GM12878 (cell line): ENCODE measurements at regions not wholly inside any gene's neighbourhood (a gene's known extent, or its start where the extent isn't known, plus 50 kb on each side); places are given as distances from the start of the nearest gene placed in this dataset.

Experiments used
- ATAC-seq: fragments of 200-7000 bp; cut with Tn5 transposase; 3 replicates; pipeline ENCODE4 v1.9.1; 2020; ENCODE audit warnings: mild to moderate bottlenecking, moderate library complexity
- BruUV-seq: library from RNA; stranded (reverse); fragments of 400-500 nt; replicated peaks from 2 replicates; lab custom pipeline; 2021; lab: Mats Ljungman, UMichigan
- CTCF ChIA-PET: fragments of 300-600 bp; sonication (Branson Sonifier 250); formaldehyde crosslinking; extraction: SDS; loops from one replicate; lab custom pipeline; 2021; ENCODE audit warnings: inconsistent platforms; lab: Yijun Ruan, JAX
- POLR2A ChIA-PET: fragments of 350-600 bp; formaldehyde crosslinking; extraction: SDS; loops from one replicate; lab custom pipeline; 2021; ENCODE audit warnings: inconsistent platforms; lab: Charles Lee
- RAD21 ChIA-PET: fragments of 300-600 bp; sonication (Branson Sonifier 250); formaldehyde crosslinking; loops from one replicate; lab custom pipeline; 2023; ENCODE audit warnings: antibody characterized with exemption; ENCODE audit not compliant: unreplicated experiment; lab: Charles Lee
- SMC1A ChIA-PET: fragments of 300-600 bp; sonication (Branson Sonifier 250); formaldehyde crosslinking; loops from one replicate; lab custom pipeline; 2023; ENCODE audit not compliant: unreplicated experiment, uncharacterized antibody; lab: Charles Lee
- DNase-seq: peaks from one replicate; pipeline ENCODE4 v3.0.0-alpha.2; 2011; ENCODE audit warnings: low read depth, low spot score
- FAIRE-seq: peaks from 3 replicates; lab custom pipeline; 2011; peaks lifted over from hg19 to GRCh38; lab: Jason Lieb, UNC
- H2AFZ ChIP-seq: 2 replicates; pipeline ENCODE4 v1.6.0; 2011; ENCODE audit warnings: low read depth, low read length, control low read depth; ENCODE audit not compliant: control insufficient read depth
- H3K27ac ChIP-seq: 2 replicates; pipeline ENCODE4 v1.5.1; 2011; ENCODE audit warnings: control low read depth; ENCODE audit not compliant: control insufficient read depth, insufficient read depth
- H3K27me3 ChIP-seq, 2 experiments: replicated peaks in 1 of 2; 2 replicates each; pipeline versions ENCODE4 v1.6.0 to v1.6.1; 2011; ENCODE audit warnings: low read length in 1 of 2; ENCODE audit not compliant: control insufficient read depth in 2 of 2, insufficient read depth in 2 of 2
- H3K36me3 ChIP-seq, 2 experiments: 2 replicates each; pipeline ENCODE4 v1.5.1; 2011; ENCODE audit warnings: low read length in 1 of 2; ENCODE audit not compliant: control insufficient read depth in 2 of 2, insufficient read depth in 2 of 2
- H3K4me1 ChIP-seq: 2 replicates; pipeline ENCODE4 v1.6.1; 2011; ENCODE audit warnings: mild to moderate bottlenecking, low read length, moderate library complexity, mixed read lengths; ENCODE audit not compliant: control insufficient read depth, insufficient read depth
- H3K4me2 ChIP-seq: 2 replicates; pipeline ENCODE4 v1.6.0; 2011; ENCODE audit warnings: control low read depth; ENCODE audit not compliant: control insufficient read depth, insufficient read depth
- H3K4me3 ChIP-seq: fragments of 200-600 bp; sonication (generic); 2 replicates; pipeline ENCODE4 v1.5.1; 2016
- H3K79me2 ChIP-seq: 2 replicates; pipeline ENCODE4 v1.6.0; 2011; ENCODE audit warnings: low read length; ENCODE audit not compliant: control insufficient read depth, insufficient read depth
- H3K9ac ChIP-seq: 2 replicates; pipeline ENCODE4 v1.8.0; 2011; ENCODE audit warnings: low read length, control low read depth, mixed read lengths; ENCODE audit not compliant: control insufficient read depth, insufficient read depth
- H3K9me3 ChIP-seq: replicated peaks from 3 replicates; pipeline ENCODE4 v1.5.1; 2011; ENCODE audit warnings: mild to moderate bottlenecking, low read length; ENCODE audit not compliant: control insufficient read depth, insufficient read depth
- H4K20me1 ChIP-seq: 2 replicates; pipeline ENCODE4 v1.6.0; 2011; ENCODE audit not compliant: control insufficient read depth, insufficient read depth
- CHD4 ChIP-seq: fragments of 200-600 bp; sonication (generic); IDR thresholded peaks from 2 replicates; pipeline ENCODE4 v1.6.1; 2016; ENCODE audit warnings: mild to moderate bottlenecking
- GATAD2B ChIP-seq: fragments of 450-650 bp; conservative IDR thresholded peaks from 2 replicates; pipeline ENCODE4 v1.6.1; 2017; ENCODE audit warnings: low read depth, mild to moderate bottlenecking, moderate library complexity
- KDM1A ChIP-seq: fragments of 200-600 bp; sonication (generic); IDR thresholded peaks from 2 replicates; pipeline ENCODE4 v1.6.1; 2016; ENCODE audit warnings: borderline replicate concordance
- MEF2B ChIP-seq: fragments of 450-650 bp; IDR thresholded peaks from 2 replicates; pipeline ENCODE4 v1.6.1; 2018; ENCODE audit warnings: mild to moderate bottlenecking, moderate library complexity; ENCODE audit not compliant: partially characterized antibody, poor library complexity, severe bottlenecking
- NFXL1 ChIP-seq: fragments of 450-650 bp; IDR thresholded peaks from 2 replicates; pipeline ENCODE4 v1.6.1; 2017; ENCODE audit warnings: antibody characterized with exemption, mild to moderate bottlenecking, borderline replicate concordance
- NR2C2 ChIP-seq: IDR thresholded peaks from 2 replicates; pipeline ENCODE4 v1.6.1; 2011; ENCODE audit warnings: borderline replicate concordance, low read depth; ENCODE audit not compliant: control insufficient read depth, insufficient read length
- PML ChIP-seq: IDR thresholded peaks from 2 replicates; pipeline ENCODE4 v1.6.1; 2012; ENCODE audit warnings: low read length, inconsistent platforms
- SIX5 ChIP-seq: IDR thresholded peaks from 2 replicates; pipeline ENCODE4 v1.6.1; 2011; ENCODE audit warnings: mild to moderate bottlenecking, low read depth, low read length, moderate library complexity; ENCODE audit not compliant: severe bottlenecking
- ZZZ3 ChIP-seq: IDR thresholded peaks from 2 replicates; pipeline ENCODE4 v1.6.1; 2011; ENCODE audit warnings: low read depth; ENCODE audit not compliant: control insufficient read depth, insufficient read length
- WGBS: methylation state at CpG from one replicate; pipeline ENCODE4 v1.1.6; 2016; ENCODE audit warnings: low lambda C conversion rate; ENCODE audit not compliant: insufficient replicate concordance, insufficient coverage; ENCODE audit errors: missing lambda C conversion rate; 5-methylcytosine and 5-hydroxymethylcytosine counted together
- in situ Hi-C: fragments of 300-500 bp; cut with MboI; formaldehyde crosslinking; loops from 9 replicates; pipeline ENCODE4 v1.14.3; 2018; ENCODE audit warnings: mixed read lengths
- intact Hi-C: fragments of 100-400 bp; cut with micrococcal nuclease; formaldehyde crosslinking; loops from one replicate; pipeline ENCODE4 v1.14.2; 2022; ENCODE audit not compliant: unreplicated experiment
- TF ChIP-seq, protein P1 (sequence below): IDR thresholded peaks from 2 replicates; pipeline ENCODE4 v1.6.1; 2012; ENCODE audit warnings: mild to moderate bottlenecking, low read depth, low read length
- TF ChIP-seq, protein P2 (sequence below): fragments of 450-650 bp; IDR thresholded peaks from 2 replicates; pipeline ENCODE4 v1.6.1; 2017; ENCODE audit warnings: antibody characterized with exemption, mild to moderate bottlenecking, moderate library complexity
- TF ChIP-seq, protein P3 (sequence below): IDR thresholded peaks from 2 replicates; pipeline ENCODE4 v1.6.1; 2012; ENCODE audit warnings: low read depth, low read length, improper control_type of control experiment
- TF ChIP-seq, protein P4 (sequence below): IDR thresholded peaks from 2 replicates; pipeline ENCODE4 v1.6.1; 2011; ENCODE audit warnings: borderline replicate concordance, low read depth, mild to moderate bottlenecking, moderate library complexity, mixed read lengths, low read length; ENCODE audit not compliant: insufficient read depth; ENCODE audit errors: extremely low read length

DNA sequence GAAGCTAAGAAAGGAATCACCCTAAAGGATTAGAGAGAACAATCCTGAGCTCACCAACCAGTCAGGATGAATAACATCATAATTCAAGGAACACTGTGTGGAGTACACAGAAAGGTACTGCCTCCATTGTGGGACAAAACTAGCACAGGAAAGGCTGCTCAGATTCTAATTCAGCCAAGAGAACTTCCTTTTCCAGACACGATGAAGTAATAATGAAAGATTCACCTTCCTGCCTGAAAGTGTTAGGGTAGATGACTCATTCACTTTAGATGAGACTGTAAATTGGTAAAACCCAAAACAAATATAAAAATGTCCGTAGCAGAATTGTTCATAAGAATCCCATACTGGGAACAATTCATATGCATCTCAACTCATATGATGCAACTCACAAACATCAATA, 167.2 kb downstream of the CDC14C start (continued):
- TF ChIP-seq, protein P1, sequence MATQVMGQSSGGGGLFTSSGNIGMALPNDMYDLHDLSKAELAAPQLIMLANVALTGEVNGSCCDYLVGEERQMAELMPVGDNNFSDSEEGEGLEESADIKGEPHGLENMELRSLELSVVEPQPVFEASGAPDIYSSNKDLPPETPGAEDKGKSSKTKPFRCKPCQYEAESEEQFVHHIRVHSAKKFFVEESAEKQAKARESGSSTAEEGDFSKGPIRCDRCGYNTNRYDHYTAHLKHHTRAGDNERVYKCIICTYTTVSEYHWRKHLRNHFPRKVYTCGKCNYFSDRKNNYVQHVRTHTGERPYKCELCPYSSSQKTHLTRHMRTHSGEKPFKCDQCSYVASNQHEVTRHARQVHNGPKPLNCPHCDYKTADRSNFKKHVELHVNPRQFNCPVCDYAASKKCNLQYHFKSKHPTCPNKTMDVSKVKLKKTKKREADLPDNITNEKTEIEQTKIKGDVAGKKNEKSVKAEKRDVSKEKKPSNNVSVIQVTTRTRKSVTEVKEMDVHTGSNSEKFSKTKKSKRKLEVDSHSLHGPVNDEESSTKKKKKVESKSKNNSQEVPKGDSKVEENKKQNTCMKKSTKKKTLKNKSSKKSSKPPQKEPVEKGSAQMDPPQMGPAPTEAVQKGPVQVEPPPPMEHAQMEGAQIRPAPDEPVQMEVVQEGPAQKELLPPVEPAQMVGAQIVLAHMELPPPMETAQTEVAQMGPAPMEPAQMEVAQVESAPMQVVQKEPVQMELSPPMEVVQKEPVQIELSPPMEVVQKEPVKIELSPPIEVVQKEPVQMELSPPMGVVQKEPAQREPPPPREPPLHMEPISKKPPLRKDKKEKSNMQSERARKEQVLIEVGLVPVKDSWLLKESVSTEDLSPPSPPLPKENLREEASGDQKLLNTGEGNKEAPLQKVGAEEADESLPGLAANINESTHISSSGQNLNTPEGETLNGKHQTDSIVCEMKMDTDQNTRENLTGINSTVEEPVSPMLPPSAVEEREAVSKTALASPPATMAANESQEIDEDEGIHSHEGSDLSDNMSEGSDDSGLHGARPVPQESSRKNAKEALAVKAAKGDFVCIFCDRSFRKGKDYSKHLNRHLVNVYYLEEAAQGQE: no peak
- TF ChIP-seq, all 136 proteins: peak for 0

DNA sequence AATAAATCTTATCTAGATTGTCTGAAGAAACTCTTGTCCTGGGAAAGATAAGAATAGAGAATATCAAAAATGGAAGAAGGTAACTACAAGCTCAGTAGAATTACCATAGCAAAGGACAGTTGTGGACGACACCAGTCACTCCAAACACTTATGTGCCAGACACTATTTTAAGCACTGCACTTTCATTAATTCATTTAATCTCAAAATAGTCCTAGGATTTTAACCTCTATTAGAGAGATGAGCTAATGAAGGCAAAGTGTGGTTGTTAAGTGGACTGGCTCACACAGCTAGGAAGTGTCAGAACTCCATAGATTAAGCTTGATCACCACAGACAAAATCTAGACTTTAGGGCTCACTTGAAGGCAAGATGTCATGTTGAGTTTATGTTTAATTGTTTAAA, 168.9 kb downstream of the CDC14C start:
- no peaks in the 10 kb centered on the region for H4K20me1 ChIP-seq
- no peak overlapping the region for H3K4me2 ChIP-seq
- no peaks in the 10 kb centered on the region for H3K36me3 ChIP-seq
- FAIRE-seq (no peak), DNase-seq (no peak), ATAC-seq (no peak)
- H3K9ac ChIP-seq: no peak overlapping the region
- intact Hi-C loops (no loop called here), in situ Hi-C loops (no loop called here)
- ChIA-PET POLR2A (no interaction called here), CTCF (no interaction called here), SMC1A (no interaction called here), RAD21 (no interaction called here)
- no peak overlapping the region for H2AFZ ChIP-seq
- no peaks in the 10 kb centered on the region for H3K4me1 ChIP-seq
- no peak overlapping the region for H3K4me3 ChIP-seq
- H3K9me3 ChIP-seq: no peaks in the 10 kb centered on the region
- H3K27ac ChIP-seq: no peak overlapping the region
- no peaks in the 10 kb centered on the region for H3K79me2 ChIP-seq
- no TSS peak for BruUV-seq
- H3K27me3 ChIP-seq: no peaks in the 10 kb centered on the region
- 0% methylated on average over 1 of the region's 1 CpG for WGBS
- TF ChIP-seq, protein P2, sequence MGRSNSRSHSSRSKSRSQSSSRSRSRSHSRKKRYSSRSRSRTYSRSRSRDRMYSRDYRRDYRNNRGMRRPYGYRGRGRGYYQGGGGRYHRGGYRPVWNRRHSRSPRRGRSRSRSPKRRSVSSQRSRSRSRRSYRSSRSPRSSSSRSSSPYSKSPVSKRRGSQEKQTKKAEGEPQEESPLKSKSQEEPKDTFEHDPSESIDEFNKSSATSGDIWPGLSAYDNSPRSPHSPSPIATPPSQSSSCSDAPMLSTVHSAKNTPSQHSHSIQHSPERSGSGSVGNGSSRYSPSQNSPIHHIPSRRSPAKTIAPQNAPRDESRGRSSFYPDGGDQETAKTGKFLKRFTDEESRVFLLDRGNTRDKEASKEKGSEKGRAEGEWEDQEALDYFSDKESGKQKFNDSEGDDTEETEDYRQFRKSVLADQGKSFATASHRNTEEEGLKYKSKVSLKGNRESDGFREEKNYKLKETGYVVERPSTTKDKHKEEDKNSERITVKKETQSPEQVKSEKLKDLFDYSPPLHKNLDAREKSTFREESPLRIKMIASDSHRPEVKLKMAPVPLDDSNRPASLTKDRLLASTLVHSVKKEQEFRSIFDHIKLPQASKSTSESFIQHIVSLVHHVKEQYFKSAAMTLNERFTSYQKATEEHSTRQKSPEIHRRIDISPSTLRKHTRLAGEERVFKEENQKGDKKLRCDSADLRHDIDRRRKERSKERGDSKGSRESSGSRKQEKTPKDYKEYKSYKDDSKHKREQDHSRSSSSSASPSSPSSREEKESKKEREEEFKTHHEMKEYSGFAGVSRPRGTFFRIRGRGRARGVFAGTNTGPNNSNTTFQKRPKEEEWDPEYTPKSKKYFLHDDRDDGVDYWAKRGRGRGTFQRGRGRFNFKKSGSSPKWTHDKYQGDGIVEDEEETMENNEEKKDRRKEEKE: no peak
- TF ChIP-seq PML: no peak
- TF ChIP-seq SIX5: no peak
- TF ChIP-seq, protein P3, sequence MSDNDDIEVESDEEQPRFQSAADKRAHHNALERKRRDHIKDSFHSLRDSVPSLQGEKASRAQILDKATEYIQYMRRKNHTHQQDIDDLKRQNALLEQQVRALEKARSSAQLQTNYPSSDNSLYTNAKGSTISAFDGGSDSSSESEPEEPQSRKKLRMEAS: no peak
- no peak for TF ChIP-seq ZZZ3
- no peak for TF ChIP-seq KDM1A
- TF ChIP-seq GATAD2B: no peak
- no peak for TF ChIP-seq MEF2B
- TF ChIP-seq CHD4: no peak
- TF ChIP-seq NFXL1: no peak
- TF ChIP-seq, protein P4, sequence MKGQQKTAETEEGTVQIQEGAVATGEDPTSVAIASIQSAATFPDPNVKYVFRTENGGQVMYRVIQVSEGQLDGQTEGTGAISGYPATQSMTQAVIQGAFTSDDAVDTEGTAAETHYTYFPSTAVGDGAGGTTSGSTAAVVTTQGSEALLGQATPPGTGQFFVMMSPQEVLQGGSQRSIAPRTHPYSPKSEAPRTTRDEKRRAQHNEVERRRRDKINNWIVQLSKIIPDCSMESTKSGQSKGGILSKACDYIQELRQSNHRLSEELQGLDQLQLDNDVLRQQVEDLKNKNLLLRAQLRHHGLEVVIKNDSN: no peak
- no peak for TF ChIP-seq NR2C2
